Uterus (tissue), 3 donors: ENCODE measurements at regions not wholly inside any gene's neighbourhood (a gene's known extent, or its start where the extent isn't known, plus 50 kb on each side); places are given as distances from the start of the nearest gene placed in this dataset.

Experiments used
- DNase-seq, 2 donors: peaks; one replicate each; pipeline ENCODE4 v3.0.0-alpha.2; 2019 to 2020
- H3K27ac ChIP-seq, 2 donors: fragments of 200-600 bp; sonication (generic); 1 replicate in 1 of 2; 2 replicates in 1 of 2; pipeline ENCODE4 v1.5.1; 2016 to 2018
- H3K27me3 ChIP-seq, 2 donors: fragments of 200-600 bp; sonication (generic); one replicate each; pipeline ENCODE4 v1.5.1; 2018 to 2019; ENCODE audit warnings: control low read depth in 1 of 2
- H3K36me3 ChIP-seq, 2 donors: fragments of 200-600 bp; sonication (generic); one replicate each; pipeline ENCODE4 v1.5.1; 2019; ENCODE audit warnings: control low read depth in 1 of 2
- H3K4me1 ChIP-seq, 2 donors: fragments of 200-600 bp; sonication (generic); one replicate each; pipeline ENCODE4 v1.5.1; 2018 to 2019; ENCODE audit warnings: control low read depth in 1 of 2
- H3K4me3 ChIP-seq, 2 donors: fragments of 200-600 bp; sonication (generic); 1 replicate in 1 of 2; 2 replicates in 1 of 2; pipeline ENCODE4 v1.5.1; 2018 to 2019; ENCODE audit warnings: mild to moderate bottlenecking in 1 of 2
- H3K9me3 ChIP-seq, 2 donors: fragments of 200-600 bp; sonication (generic); one replicate each; pipeline ENCODE4 v1.5.1; 2019; ENCODE audit warnings: control low read depth in 1 of 2
- POLR2A ChIP-seq, 2 donors: fragments of 450-650 bp; IDR thresholded peaks; one replicate each; pipeline ENCODE4 v1.6.1; 2016; ENCODE audit warnings: antibody characterized with exemption in 2 of 2, mild to moderate bottlenecking in 1 of 2, moderate library complexity in 1 of 2
- intact Hi-C: fragments of 100-400 bp; cut with DNase I; formaldehyde crosslinking; loops from one replicate; pipeline ENCODE4 v1.15.1; 2023; ENCODE audit warnings: low total_unique reads
- TF ChIP-seq, protein P1 (sequence below), 4 experiments: fragments of 200-600 bp in 2 of 4; fragments of 450-650 bp in 2 of 4; sonication (generic) in 2 of 4; IDR thresholded peaks; one replicate each; pipeline ENCODE4 v1.5.1; 2016 to 2019; ENCODE audit warnings: antibody characterized with exemption in 4 of 4, mild to moderate bottlenecking in 2 of 4, moderate library complexity in 1 of 4
- donor health status: DM: yes; HTN: yes; CAD: no.

DNA sequence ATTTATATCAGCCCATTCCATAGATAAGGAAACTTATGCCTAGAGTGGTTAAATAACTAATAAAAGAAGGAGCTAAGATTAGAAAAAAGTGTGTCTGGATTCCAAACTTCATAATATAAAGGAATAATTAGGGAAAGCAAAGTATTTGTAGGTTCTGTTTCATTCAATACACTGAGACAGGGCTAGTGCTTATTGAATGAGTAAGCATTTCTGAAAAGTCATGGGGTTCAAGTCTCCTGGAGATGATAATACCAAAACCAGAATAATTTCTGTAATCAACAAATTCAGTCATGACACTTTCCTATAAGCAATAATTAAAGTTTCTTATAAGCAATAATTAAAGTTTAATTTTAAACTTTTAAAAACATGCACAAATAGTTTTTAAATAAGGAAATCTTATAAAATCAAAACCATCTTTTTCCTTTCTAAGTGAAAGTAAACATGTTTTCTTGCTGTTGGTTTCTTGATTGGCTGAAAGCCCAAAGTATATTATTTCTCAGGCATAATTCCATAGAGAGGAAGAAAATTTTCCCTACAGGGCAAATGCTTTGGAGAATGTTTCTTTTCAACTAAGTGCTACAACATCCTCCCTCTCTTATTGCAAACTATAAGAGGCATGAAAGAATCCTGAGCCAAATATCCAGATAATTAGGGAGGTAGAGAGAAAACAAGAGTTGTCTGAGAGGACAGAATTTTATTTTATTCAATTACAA is 510.2 kb downstream of the PRELID2 start:
- H3K4me1 ChIP-seq: no peaks in the 10 kb centered on the region
- intact Hi-C loops: no loop called here

DNA sequence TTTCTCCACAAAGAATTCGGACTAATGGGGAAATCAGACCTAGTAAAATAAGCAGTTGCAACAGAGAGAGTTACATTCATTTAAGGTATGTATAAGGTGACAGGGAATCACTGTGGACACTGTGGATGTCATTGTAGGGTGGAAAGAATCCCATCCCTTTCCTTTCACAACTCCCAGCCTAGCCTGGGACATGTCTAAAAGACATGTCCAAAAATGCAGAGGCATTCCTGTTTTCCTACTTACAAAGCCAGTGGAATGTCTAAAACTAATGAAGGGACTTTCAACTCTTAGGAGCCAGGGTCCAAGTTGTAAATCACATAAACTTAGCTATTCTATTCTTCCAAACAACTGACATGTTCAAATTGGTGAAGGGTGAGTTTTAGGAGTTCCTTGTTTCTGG is 511.0 kb downstream of the PRELID2 start:
- TF ChIP-seq, protein P1, sequence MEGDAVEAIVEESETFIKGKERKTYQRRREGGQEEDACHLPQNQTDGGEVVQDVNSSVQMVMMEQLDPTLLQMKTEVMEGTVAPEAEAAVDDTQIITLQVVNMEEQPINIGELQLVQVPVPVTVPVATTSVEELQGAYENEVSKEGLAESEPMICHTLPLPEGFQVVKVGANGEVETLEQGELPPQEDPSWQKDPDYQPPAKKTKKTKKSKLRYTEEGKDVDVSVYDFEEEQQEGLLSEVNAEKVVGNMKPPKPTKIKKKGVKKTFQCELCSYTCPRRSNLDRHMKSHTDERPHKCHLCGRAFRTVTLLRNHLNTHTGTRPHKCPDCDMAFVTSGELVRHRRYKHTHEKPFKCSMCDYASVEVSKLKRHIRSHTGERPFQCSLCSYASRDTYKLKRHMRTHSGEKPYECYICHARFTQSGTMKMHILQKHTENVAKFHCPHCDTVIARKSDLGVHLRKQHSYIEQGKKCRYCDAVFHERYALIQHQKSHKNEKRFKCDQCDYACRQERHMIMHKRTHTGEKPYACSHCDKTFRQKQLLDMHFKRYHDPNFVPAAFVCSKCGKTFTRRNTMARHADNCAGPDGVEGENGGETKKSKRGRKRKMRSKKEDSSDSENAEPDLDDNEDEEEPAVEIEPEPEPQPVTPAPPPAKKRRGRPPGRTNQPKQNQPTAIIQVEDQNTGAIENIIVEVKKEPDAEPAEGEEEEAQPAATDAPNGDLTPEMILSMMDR (IDR thresholded peaks at IDR 0.05): no peak
- no peak overlapping the region for H3K4me3 ChIP-seq
- no peaks in the 10 kb centered on the region for H3K27me3 ChIP-seq
- H3K4me1 ChIP-seq: no peaks in the 10 kb centered on the region
- intact Hi-C loops: no loop called here
- DNase-seq: no peak
- H3K27ac ChIP-seq: no peak overlapping the region
- no peaks in the 10 kb centered on the region for H3K36me3 ChIP-seq
- H3K9me3 ChIP-seq: no peaks in the 10 kb centered on the region

More for the DNA sequence above, 510.2 kb downstream of the PRELID2 start:
- H3K9me3 ChIP-seq: no peaks in the 10 kb centered on the region
- no peak overlapping the region for H3K4me3 ChIP-seq
- DNase-seq: no peak
- no peak overlapping the region for H3K27ac ChIP-seq
- TF ChIP-seq, protein P1 (IDR thresholded peaks at IDR 0.05): no peak
- TF ChIP-seq POLR2A (IDR thresholded peaks at IDR 0.05): no peak
- H3K36me3 ChIP-seq: no peaks in the 10 kb centered on the region
- no peaks in the 10 kb centered on the region for H3K27me3 ChIP-seq

DNA sequence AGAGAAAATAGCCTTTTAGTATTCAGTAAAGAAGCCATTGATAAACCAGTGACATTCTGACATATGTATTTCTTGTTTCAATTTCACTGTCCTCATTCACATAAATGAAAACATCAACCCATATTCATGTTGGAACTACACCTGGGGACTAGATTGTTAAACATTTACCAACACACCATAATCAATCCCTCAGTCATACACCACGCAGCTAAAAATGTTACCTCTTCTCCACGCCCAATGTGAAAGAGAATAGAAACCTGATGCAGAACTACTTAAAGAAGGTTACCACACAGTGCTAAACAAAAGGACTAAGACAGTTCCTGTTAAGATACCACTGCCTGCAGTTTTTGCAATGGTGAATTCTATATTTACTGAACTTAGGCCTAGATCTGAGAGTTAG is 518.9 kb downstream of the PRELID2 start:
- intact Hi-C loops: no loop called here
- H3K27ac ChIP-seq: no peak overlapping the region

DNA sequence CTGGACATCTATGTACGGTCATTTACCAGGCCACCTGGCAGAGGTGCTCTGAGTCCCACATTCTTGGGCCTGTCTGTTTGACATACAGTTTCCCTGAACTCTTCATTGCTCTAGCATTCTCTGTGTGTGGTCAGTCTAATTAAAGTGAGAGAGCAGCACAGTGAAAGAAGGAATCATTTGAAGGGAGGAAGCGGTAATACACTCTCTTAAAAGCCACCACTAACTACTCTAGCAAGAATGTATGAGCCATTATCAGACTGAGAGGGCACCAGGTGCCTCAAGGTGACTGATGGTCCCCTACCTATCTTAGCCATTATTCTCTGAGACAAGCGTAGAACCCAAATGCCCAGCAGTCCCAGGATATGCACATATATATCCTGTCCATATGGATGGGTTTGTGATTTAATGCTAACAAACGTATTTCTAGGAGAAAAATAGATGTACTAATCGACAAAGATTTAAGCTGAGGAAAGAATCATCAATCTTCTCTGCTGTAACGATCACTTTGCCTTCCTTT is 527.2 kb downstream of the PRELID2 start:
- no peaks in the 10 kb centered on the region for H3K27me3 ChIP-seq
- intact Hi-C loops: no loop called here
- no peaks in the 10 kb centered on the region for H3K36me3 ChIP-seq
- DNase-seq: no peak
- no peak overlapping the region for H3K4me3 ChIP-seq
- H3K27ac ChIP-seq: no peak overlapping the region
- H3K4me1 ChIP-seq: no peaks in the 10 kb centered on the region
- no peaks in the 10 kb centered on the region for H3K9me3 ChIP-seq
- TF ChIP-seq, protein P1 (IDR thresholded peaks at IDR 0.05): no peak
- TF ChIP-seq POLR2A (IDR thresholded peaks at IDR 0.05): no peak

More for the DNA sequence above, 518.9 kb downstream of the PRELID2 start:
- Histone ChIP-seq H3K4me3 (no peak overlapping the region), H3K27me3 (no peaks in the 10 kb centered on the region), H3K4me1 (no peaks in the 10 kb centered on the region), H3K36me3 (no peaks in the 10 kb centered on the region), H3K9me3 (no peaks in the 10 kb centered on the region)
- no peak for DNase-seq
- no peak for TF ChIP-seq POLR2A (IDR thresholded peaks at IDR 0.05)
- TF ChIP-seq, protein P1 (IDR thresholded peaks at IDR 0.05): no peak

DNA sequence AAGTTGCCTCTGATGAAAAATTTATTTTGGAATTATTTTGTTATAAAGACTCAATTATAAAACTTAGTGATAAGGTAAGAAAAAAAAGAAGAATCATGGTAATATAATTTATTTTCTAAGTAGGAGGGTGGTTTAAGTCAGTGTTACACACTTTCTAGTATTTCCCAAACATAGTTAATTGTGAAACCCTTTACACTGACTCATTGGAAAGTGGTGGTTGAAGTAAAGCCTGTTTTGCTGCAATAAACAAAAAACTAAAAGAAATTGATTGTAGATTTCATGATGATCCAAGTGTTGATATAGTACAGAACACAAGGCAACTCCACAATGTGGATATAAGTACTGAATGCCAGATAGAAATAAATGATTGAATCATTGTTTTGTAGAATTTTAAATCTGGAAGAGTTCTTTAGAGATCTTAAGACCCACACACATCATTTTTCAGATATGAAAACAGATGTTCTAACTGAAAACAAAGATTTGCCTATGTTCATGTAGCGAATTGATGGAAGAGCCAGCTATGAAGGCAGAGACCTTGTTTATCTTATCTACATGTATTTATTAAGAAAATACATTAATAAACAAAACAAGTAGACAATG is 539.8 kb downstream of the PRELID2 start:
- TF ChIP-seq, protein P1 (IDR thresholded peaks at IDR 0.05): no peak
- TF ChIP-seq POLR2A (IDR thresholded peaks at IDR 0.05): no peak
- Histone ChIP-seq H3K27me3 (no peaks in the 10 kb centered on the region), H3K36me3 (no peaks in the 10 kb centered on the region), H3K4me1 (no peaks in the 10 kb centered on the region), H3K27ac (no peak overlapping the region), H3K9me3 (no peaks in the 10 kb centered on the region), H3K4me3 (no peak overlapping the region)
- no peak for DNase-seq
- intact Hi-C loops: no loop called here
